GM19023 (cell line): ENCODE measurements at regions not wholly inside any gene's neighbourhood (a gene's known extent, or its start where the extent isn't known, plus 50 kb on each side); places are given as distances from the start of the nearest gene placed in this dataset.

Experiments used
- ATAC-seq: cut with Tn5 transposase; IDR thresholded peaks from one replicate; pipeline ENCODE4 v1.9.1; 2021; ENCODE audit warnings: mild to moderate bottlenecking, moderate library complexity; ENCODE audit not compliant: unreplicated experiment

GRCh38 chr1:56442290-56442877 is 137.0 kb downstream of the PLPP3 start:
- no peak for ATAC-seq

- ATAC-seq, result no peak
Measured at GRCh38 chr1:56441601-56442000, 137.8 kb downstream of the PLPP3 start.

- no peak for ATAC-seq
Measured at GRCh38 chr1:56439610-56440264, 139.6 kb downstream of the PLPP3 start.

- ATAC-seq, result no peak
Measured at GRCh38 chr1:56438901-56439551, 140.3 kb downstream of the PLPP3 start.

- ATAC-seq, result no peak
Measured at GRCh38 chr1:56437959-56438358, 141.4 kb downstream of the PLPP3 start.

GRCh38 chr1:56436912-56437417 is 142.4 kb downstream of the PLPP3 start:
- ATAC-seq, result no peak

- ATAC-seq, result no peak
Measured at GRCh38 chr1:56436296-56436695, 143.1 kb downstream of the PLPP3 start.

GRCh38 chr1:56435434-56436262 is 143.7 kb downstream of the PLPP3 start:
- no peak for ATAC-seq

GRCh38 chr1:56434740-56435139 is 144.6 kb downstream of the PLPP3 start:
- ATAC-seq, result no peak

GRCh38 chr1:56434025-56434424 is 145.3 kb downstream of the PLPP3 start:
- ATAC-seq, result no peak

GRCh38 chr1:56433056-56433577 is 146.2 kb downstream of the PLPP3 start:
- ATAC-seq, result no peak

GRCh38 chr1:56432166-56432971 is 147.0 kb downstream of the PLPP3 start:
- no peak for ATAC-seq

- no peak for ATAC-seq
Measured at GRCh38 chr1:56430141-56430839, 149.1 kb downstream of the PLPP3 start.

GRCh38 chr1:56429288-56429687 is 150.1 kb downstream of the PLPP3 start:
- ATAC-seq, result no peak

GRCh38 chr1:56426587-56427381 is 152.6 kb downstream of the PLPP3 start:
- no peak for ATAC-seq

GRCh38 chr1:56425494-56426037 is 153.8 kb downstream of the PLPP3 start:
- no peak for ATAC-seq

GRCh38 chr1:56424744-56425493 is 154.4 kb downstream of the PLPP3 start:
- no peak for ATAC-seq

GRCh38 chr1:56423716-56424115 is 155.6 kb downstream of the PLPP3 start:
- ATAC-seq, result no peak
